IPS-18c (cell line): ENCODE measurements at regions not wholly inside any gene's neighbourhood (a gene's known extent, or its start where the extent isn't known, plus 50 kb on each side); places are given as distances from the start of the nearest gene placed in this dataset.
"Not testable (repeated sequence)": the region's sequence is repeated elsewhere in the genome, so short reads cannot be mapped to it uniquely, and the experiment has no call there.

Experiments used
- H3K4me3 ChIP-seq: 2 replicates; pipeline ENCODE4 v1.7.0; 2013; ENCODE audit warnings: low read depth, mild to moderate bottlenecking, low read length, moderate library complexity; ENCODE audit not compliant: insufficient read depth
- H3K9me3 ChIP-seq: one replicate; pipeline ENCODE4 v1.6.1; 2013; ENCODE audit warnings: mild to moderate bottlenecking, low read length, moderate library complexity; ENCODE audit not compliant: control insufficient read depth, insufficient read depth

DNA sequence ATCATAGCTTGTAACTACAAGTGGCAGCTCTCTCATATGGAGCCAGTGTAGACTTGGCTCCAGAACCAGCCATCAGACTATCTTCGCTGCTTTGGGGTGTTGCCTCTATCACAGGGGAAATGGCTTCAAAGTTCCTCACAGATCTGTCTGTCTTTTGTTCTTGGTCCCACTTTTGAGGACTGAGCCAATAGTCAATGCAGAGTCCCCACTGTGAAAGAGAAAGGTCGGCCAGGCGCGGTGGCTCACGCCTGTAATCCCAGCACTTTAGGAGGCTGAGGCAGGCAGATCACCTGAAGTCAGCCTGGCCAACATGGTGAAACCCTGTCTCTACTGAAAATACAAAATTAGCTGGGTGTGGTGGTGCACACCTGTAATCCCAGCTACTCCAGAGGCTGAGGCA, 86.9 kb upstream of the FZD7 start:
- not testable (repeated sequence) for H3K4me3 ChIP-seq, H3K9me3 ChIP-seq

DNA sequence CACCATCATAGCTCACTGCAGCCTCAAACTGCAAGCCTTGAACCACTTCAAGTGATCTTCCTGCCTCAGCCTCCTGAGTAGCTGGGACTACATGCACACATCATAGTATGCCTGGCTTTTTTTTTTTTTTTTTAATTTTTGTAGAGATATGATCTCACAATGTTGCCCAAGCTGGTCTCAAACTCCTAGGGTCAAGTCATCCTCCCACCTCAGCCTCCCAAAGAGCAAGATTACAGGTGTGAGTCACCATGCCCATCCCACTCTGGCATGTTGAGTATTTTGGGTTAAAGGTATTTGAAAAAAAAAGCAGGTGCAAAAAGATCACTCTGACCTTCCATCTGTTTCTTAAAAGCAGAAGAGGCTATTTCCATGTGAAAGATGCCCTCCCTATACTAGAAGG, 86.4 kb upstream of the FZD7 start:
- no peak overlapping the region for H3K4me3 ChIP-seq

DNA sequence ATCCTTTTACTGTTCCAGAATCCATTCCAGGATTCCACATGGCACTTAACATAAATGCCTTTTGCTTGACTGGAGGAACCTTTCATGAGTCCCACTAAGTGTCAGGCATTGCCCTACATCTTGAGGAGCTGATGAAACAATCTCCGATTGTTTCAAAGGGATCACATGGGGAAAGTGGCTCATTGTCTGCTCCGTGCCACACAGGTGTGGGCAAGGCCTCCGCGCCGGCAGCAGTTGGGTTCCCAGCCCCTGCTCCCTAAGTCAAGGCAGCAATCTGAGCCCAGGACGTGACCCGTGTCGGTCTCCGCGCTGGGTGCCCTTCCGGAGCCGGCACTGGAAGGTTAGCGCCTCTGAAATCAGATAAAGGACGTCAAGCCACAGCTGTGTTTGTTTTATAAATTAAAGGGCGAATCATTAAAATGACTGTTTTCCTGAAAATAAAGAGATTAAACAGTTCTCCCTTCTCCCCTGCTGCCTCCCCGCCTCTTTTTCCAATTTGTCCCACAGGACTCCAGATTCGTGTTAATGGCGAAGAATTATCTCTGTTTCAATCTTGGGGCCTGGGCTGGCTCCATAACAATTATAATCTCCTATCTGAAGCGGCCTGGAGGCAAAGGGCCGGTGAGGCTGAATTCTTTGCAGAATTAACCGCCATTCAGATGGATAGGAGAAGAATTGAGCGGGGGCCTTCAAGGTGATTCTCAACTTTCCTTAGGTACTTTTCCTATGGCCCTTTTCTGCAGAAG, 84.3 kb upstream of the FZD7 start:
- Histone ChIP-seq H3K9me3 (no peaks in the 10 kb centered on the region), H3K4me3 (no peak overlapping the region)

More for the DNA sequence above, 86.4 kb upstream of the FZD7 start:
- H3K9me3 ChIP-seq, result no peaks in the 10 kb centered on the region

DNA sequence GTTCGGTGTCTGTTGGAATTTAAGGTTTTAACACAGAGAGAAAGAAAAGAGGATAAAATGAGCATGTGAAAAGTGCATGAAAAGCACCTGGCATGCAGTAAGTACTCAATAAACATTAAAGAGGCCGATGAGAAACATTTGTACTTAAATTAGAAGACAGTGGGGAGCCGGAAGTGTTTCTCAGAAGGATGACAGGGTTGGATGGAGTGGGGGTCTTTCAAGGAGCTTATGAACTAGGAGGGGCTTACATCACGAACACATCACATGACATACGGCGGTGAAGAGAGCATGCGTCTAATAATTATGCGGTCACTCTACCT, 83.8 kb upstream of the FZD7 start:
- H3K4me3 ChIP-seq, result no peak overlapping the region
- no peaks in the 10 kb centered on the region for H3K9me3 ChIP-seq

DNA sequence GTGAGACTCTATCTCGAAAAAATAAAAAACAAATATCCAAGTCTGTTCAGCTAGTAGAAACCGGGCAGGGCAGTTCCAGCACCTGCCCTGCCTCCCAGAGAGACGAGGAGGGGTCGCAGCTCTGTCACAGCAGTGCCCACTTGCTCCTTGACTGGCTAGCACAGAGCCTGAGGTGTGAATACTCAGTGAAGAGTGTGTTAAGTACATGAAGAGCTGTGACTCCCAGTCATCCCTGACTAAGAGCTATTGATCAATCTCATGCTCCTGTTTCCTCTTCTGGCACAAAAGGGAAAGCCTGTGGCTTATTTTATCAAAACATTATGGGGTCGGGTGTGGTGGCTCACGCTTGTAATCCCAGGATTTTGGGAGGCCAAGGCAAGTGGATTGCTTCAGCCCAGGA, 83.0 kb upstream of the FZD7 start:
- no peak overlapping the region for H3K4me3 ChIP-seq
- no peaks in the 10 kb centered on the region for H3K9me3 ChIP-seq

DNA sequence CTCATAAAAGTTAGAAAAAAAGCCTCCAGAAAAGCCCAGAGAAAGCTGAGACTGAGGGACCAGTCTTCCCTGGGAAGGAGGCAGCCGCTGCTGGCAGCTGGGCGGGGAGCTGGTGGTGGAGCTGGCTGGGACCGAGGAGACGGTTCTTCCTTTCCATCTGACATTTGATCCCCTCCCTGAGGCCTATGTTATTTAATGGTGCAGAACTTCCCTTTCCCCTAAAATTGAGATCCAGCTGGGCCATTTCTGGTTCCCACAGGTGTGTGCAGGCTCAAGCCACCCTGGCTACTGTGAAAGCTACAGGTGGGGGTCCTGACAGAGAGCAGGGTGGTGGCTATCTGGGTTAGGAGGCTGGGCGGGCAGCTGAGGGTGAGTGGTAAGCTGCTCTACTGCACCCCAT, 81.5 kb upstream of the FZD7 start:
- H3K4me3 ChIP-seq, result no peak overlapping the region
- H3K9me3 ChIP-seq, result no peaks in the 10 kb centered on the region

DNA sequence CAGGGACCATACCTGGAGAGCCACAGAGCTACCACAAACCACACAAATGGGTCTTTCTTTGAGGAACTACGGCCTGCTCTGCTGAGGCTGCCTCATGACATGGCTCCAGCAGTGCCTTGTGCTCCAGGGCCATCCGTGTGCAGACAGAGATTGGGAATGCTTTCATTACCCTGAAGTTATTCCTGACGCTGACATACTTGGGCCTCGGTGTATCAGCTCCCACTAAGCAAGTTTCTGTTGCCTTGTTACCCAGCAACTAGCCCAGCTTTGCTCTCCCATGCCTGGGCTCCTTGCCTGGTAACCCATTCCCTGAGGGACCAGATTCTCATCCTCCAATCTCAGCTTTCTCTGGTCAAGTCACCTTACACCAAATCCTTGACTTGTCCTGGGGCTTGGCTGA, 80.3 kb upstream of the FZD7 start:
- Histone ChIP-seq H3K4me3 (no peak overlapping the region), H3K9me3 (no peaks in the 10 kb centered on the region)

DNA sequence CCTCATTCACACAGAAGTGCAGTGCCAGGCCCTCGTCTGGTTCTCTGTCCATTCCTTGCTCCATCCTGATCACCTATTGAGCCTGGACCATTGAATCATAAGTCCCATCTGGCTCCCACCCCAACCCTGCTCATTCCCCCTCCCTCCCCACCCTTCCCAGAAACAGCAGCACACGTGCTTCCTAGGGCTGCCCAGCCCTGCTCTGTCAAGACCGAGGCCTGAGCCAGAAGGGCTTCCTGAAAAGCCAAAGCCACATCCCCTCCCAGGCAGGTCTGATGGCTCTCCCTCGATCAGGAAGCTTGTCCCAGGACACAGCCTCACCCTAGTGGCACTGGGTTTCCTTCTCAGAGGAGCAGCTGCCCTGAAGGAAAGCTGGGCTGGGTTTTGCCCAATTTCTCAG, 79.8 kb upstream of the FZD7 start:
- H3K4me3 ChIP-seq, result no peak overlapping the region
- no peaks in the 10 kb centered on the region for H3K9me3 ChIP-seq

DNA sequence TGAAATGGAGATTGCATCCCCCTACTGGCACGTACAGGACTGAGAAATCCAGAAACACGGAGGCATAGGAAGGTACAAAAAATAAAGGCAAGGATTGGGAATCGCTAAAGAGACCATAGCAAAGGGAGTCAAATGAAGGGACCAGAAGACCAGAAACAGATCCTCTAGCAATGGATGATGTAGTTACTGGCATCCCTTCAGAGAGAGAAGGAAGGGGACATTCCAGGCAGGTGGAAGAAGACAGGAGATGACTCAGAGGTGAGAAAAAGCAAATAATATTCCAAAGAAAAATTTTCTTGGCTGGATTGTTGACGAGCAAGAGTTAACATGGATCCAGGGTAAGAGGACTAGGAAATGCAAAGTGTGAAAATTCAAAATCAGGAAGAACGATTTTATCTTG, 78.4 kb upstream of the FZD7 start:
- no peaks in the 10 kb centered on the region for H3K9me3 ChIP-seq
- no peak overlapping the region for H3K4me3 ChIP-seq

DNA sequence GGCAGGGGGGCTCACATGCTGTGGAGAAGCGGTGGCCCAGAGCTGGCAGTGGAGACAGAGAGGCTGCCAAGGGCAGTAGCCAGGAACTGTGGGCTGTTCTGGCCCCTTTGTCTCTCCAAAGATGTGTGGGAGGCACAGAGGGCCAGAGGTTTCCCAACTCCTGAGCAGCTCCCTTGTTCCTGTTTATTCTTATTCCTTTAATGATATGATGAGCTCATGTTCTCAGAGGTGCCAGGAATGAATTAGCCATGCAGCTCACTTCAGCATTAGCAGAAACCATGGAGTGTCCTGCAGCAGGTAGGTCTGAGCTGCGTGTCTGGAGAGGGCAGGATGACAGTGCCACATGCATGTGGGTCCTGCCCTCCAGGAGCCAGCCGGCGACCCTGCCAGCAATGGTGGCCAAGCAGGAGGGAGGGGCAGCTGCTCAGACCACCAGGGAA, 77.9 kb upstream of the FZD7 start:
- no peak overlapping the region for H3K4me3 ChIP-seq
- no peaks in the 10 kb centered on the region for H3K9me3 ChIP-seq

DNA sequence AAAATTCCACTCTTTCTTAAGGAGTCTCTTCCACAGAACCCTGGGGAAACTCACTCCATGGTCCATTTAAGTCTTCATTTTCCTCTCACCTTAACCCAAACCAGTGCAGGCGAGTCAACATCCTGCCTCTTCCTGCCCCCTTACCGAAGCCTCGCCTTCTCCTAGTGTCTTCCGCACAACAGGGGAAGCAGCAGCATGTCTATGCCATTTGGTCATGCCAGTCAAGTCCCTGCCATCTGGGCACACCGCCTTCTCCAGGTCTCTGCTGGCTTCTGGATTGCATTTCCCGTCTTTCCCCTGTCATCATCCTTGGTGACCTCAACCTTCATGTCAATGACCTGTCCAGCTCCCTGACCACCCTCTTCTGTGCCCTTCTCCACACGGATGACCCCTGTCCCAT, 77.3 kb upstream of the FZD7 start:
- Histone ChIP-seq H3K9me3 (no peaks in the 10 kb centered on the region), H3K4me3 (no peak overlapping the region)

DNA sequence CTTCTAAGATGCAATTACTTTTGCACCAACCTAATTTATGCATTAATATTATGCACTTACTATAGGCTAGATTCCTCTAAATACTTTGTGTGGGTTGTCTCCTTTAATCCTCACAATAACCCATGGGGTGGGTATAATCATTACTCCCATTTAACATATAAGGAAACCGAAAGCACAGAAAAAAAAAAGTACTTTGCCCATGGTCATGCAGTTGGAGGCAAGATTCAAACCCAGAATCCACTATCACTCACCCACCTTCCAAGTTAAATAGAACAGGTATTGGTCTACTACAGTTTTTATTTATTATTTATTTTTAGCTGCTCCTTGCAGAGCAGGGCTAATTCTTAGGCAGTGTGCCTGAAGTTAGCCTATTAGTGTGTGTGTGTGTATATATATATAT, 76.6 kb upstream of the FZD7 start:
- Histone ChIP-seq H3K9me3 (no peaks in the 10 kb centered on the region), H3K4me3 (no peak overlapping the region)

DNA sequence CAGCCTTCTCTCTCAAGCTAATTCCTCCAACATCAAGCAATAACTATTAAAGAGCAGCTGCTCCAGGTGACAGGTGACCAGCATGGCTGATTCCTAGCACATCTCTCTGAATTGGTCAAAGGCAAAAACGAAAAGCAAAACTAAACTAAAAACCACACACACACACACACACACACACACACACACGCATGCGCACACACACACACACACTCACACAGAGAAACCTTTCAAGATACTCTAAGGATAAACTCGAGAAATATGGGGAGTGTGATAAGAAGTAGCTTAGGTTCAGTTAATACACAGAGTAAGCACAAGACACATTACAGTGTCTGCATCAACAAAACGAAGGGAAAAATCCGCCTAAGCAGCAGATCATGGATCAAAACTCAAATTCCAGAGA, 74.5 kb upstream of the FZD7 start:
- no peak overlapping the region for H3K4me3 ChIP-seq
- no peaks in the 10 kb centered on the region for H3K9me3 ChIP-seq

DNA sequence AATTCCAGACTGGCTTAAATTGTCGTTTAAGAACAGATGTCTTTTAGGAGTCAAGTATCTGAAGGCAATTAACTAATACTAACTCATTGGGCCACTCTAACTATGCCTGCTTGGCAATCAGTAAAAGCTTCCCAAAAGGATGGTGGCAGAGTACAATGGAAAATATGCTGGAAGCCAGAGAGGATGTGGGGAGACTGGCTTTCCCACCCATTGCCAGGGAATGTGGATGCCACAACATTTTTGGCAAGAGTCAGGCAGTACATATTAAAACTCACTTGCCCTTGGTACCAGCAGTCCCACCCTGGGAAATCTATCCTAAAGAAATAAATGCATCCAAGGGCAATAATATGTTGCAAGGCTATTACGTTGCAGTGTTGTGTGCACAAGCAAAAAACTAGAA, 74.0 kb upstream of the FZD7 start:
- no peaks in the 10 kb centered on the region for H3K9me3 ChIP-seq
- no peak overlapping the region for H3K4me3 ChIP-seq

DNA sequence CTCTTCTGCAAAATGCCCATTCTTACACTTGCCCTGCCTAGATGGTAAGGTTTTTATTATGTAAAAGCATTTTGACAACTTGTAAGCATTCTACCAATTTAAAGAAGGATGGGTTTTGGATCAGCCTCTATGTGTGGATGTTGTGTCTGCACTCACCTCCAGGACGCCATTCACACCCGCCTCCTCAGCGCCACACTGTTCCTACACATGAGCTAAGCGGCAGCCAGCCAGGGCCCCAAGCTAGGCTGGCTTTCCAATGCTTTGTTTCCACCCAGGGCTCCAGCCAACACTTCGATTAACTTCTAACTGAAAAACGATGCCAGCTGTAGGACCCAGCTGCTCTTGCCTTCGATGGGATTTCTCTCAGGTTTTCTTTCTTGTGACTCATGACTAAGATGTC, 73.3 kb upstream of the FZD7 start:
- H3K4me3 ChIP-seq, result no peak overlapping the region
- no peaks in the 10 kb centered on the region for H3K9me3 ChIP-seq

DNA sequence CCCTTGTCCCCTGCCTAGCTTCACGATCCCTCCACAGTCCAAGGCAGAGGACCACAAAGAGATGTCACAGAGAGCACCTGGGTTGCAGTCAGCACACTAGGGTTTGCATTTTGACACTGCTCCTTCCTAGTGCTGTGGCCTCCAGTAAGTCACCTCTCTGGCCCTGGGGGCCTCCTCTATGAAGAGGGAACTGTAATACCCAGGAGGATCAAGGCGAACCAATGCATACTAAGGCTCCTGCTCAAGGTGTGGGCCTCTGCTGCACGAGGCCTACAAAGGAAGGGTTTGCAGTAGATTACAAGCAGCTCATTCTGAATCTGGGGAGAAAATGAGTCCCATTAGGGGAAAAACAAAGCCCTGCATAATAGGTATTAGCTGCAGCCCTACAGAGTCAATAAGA, 72.3 kb upstream of the FZD7 start:
- H3K4me3 ChIP-seq, result no peak overlapping the region
- no peaks in the 10 kb centered on the region for H3K9me3 ChIP-seq

DNA sequence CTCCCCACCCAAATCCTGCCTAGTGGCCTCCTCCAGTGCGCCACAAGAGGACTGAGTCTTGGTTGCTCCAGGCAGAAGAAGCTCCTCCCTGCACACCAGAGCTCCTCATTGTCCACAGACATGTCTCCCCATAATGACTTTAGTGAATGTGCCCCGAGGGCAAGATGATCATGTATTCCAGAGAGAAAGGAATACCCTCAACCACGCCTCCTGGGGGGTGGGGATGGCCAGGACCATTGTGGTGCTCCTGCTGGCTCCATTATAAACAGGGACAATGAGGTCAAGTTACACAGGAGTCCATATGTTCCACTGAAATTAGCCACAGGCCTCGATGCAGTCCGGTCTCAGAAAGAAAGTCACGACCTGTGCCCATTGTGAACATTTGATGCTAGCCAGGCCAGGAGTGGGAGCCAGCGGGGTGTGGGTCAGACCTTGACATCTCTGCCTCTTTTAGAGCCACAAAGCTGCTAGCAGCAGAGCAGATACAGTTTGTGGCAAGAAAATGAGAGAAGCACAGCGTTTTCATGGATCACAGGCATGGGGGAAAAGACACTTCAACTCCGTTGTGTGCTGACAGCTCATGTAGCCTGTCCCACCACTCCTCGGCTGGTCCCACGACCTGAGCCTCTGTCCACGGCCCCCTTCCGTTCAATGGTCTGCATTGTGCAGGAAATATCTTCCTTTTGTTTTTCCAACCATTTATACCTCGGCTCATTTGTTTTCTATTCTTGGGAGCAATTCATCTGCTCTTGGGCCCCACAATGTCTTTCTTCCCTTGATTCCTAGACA, 70.7 kb upstream of the FZD7 start:
- no peak overlapping the region for H3K4me3 ChIP-seq
- no peaks in the 10 kb centered on the region for H3K9me3 ChIP-seq

DNA sequence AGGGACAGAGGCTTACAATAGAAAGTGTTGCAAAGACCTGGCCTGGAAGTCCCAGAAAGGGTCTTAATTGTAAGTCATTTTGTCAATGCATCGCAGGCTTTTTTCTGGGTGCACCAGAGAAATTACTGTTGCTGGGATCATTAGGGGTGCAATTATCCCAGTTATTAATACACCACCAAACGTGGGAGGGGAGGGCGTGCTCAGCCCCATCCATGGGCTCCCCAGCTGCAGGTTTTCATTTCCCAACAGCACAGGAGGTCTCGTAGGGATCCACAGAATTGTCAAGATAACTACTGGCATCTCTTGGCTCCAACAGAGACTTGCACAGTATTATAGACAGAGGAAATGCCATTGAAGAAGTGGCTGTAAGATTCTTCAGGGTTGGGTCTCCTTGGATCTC, 69.6 kb upstream of the FZD7 start:
- H3K9me3 ChIP-seq, result no peaks in the 10 kb centered on the region
- H3K4me3 ChIP-seq, result no peak overlapping the region
